ENCODE measurements at regions not wholly inside any gene's neighbourhood (a gene's known extent, or its start where the extent isn't known, plus 50 kb on each side); places are given as distances from the start of the nearest gene placed in this dataset.

DNA sequence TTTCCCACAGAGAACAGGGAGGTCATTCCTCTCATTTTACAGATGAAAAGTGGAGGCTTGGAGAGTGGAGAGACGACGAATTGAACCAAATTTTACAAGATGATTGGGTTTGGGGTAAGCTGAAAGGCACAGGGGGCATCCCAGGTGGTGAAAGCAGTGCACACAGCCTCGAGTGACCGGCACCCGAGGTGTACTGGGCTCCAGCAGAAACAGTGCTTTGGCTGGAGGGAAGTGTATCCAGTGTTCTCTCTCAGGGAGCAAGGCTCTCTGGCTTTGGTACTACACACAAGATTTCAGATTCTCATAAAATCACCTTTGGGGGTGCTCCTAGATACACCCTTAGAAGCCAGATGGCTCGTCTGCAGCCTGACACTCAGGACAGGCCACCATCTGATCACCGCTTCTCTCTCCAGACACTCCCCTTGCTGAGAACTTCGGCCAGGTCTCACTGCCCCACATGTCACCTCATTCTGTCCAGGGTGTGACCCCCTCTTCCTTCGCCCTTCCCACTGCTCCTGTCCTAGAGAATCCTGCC lies 339.6 kb downstream of the CYRIA start:
- H4K5ac ChIP-seq (ENCODE audit: insufficient read length, low read depth, low read length), result no peak overlapping the region
- no peaks in the 10 kb centered on the region for H3K79me1 ChIP-seq (ENCODE audit: insufficient read depth, low read depth, low read length, poor library complexity, severe bottlenecking)
- no CpG with 5 or more reads among the region's 9 CpGs for WGBS (ENCODE audit: extremely low coverage, insufficient read length, low lambda C conversion rate)
- no peak overlapping the region for H2BK12ac ChIP-seq (ENCODE audit: insufficient read length, low read depth, low read length)
- H2BK20ac ChIP-seq (ENCODE audit: low read depth, low read length, poor library complexity, severe bottlenecking), result no peak overlapping the region
- peaks cover 4% of the 10 kb centered on the region; the same call in 1 of the 2 replicates for H3K4me1 ChIP-seq (ENCODE audit: insufficient read depth, low read length)
- Mint-ChIP-seq H3K4me1 (peaks cover 25 to 31% of the 10 kb centered on the region in 2 experiments), H3K9me3 (no peaks in the 10 kb centered on the region), H3K4me3 (no peak overlapping the region), H3K36me3 (ENCODE audit: insufficient read depth in 1 of 3, low read depth in 3 of 3) (no peaks in the 10 kb centered on the region; a peak in 1 of 7 replicates), H3K27ac (peak overlapping the region in 1 of 3 experiments; percentile 25; a peak in 1 of 7 replicates), H3K27me3 (ENCODE audit: low read depth) (peaks cover 34% of the 10 kb centered on the region)
- no peak overlapping the region for H2BK120ac ChIP-seq (ENCODE audit: low read depth, low read length, poor library complexity, severe bottlenecking)
- H3K23ac ChIP-seq (ENCODE audit: insufficient read length, low read depth, low read length), result no peak overlapping the region
- no peak overlapping the region for H3T11ph ChIP-seq (ENCODE audit: low read length)
- H2AK5ac ChIP-seq (ENCODE audit: insufficient read length, low read length), result no peak overlapping the region
- no peak overlapping the region for H3K18ac ChIP-seq (ENCODE audit: insufficient read length, low read depth, low read length)
- H3K9ac ChIP-seq (ENCODE audit: extremely low read depth, insufficient read length, low read length), result no peak overlapping the region
- H2BK5ac ChIP-seq (ENCODE audit: insufficient read length, low read length), result no peak overlapping the region
- no peak overlapping the region for H4K8ac ChIP-seq (replicated peaks; ENCODE audit: insufficient read length, low read depth, low read length)
- no peak overlapping the region for H3K14ac ChIP-seq (ENCODE audit: insufficient read depth, low read length)
- no peak overlapping the region for H2AFZ ChIP-seq (ENCODE audit: low read length)
- H3K27ac ChIP-seq (ENCODE audit: insufficient read length, low read depth, low read length), result no peak overlapping the region
- H3K27me3 ChIP-seq (ENCODE audit: insufficient read depth, low read length), result no peaks in the 10 kb centered on the region
- no peaks in the 10 kb centered on the region for H3K9me3 ChIP-seq (ENCODE audit: control insufficient read depth, low read depth, low read length)
- TF ChIP-seq, protein P1, sequence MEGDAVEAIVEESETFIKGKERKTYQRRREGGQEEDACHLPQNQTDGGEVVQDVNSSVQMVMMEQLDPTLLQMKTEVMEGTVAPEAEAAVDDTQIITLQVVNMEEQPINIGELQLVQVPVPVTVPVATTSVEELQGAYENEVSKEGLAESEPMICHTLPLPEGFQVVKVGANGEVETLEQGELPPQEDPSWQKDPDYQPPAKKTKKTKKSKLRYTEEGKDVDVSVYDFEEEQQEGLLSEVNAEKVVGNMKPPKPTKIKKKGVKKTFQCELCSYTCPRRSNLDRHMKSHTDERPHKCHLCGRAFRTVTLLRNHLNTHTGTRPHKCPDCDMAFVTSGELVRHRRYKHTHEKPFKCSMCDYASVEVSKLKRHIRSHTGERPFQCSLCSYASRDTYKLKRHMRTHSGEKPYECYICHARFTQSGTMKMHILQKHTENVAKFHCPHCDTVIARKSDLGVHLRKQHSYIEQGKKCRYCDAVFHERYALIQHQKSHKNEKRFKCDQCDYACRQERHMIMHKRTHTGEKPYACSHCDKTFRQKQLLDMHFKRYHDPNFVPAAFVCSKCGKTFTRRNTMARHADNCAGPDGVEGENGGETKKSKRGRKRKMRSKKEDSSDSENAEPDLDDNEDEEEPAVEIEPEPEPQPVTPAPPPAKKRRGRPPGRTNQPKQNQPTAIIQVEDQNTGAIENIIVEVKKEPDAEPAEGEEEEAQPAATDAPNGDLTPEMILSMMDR (conservative IDR thresholded peaks at IDR 0.05), result no peak
- no peak overlapping the region for H2BK15ac ChIP-seq (ENCODE audit: low read depth, low read length)
- no peak for DNase-seq
- H3K23me2 ChIP-seq (ENCODE audit: insufficient read length, low read depth, low read length, poor library complexity, severe bottlenecking), result no peaks in the 10 kb centered on the region
- no peak overlapping the region for H4K91ac ChIP-seq (ENCODE audit: insufficient read length, low read depth, low read length)
- no peaks in the 10 kb centered on the region for H3K79me2 ChIP-seq (ENCODE audit: insufficient read depth, low read length)
- H3K4ac ChIP-seq (ENCODE audit: low read depth, low read length), result no peak overlapping the region
- H3K4me2 ChIP-seq (ENCODE audit: insufficient read depth, insufficient read length, low read length), result no peak overlapping the region
- no peak overlapping the region for H3K56ac ChIP-seq (ENCODE audit: insufficient read length, low read depth, low read length)
- no peaks in the 10 kb centered on the region for H4K20me1 ChIP-seq (ENCODE audit: control insufficient read depth, insufficient read depth, insufficient read length)

All from H9 (cell line).